GM21423 (cell line): ENCODE measurements at regions not wholly inside any gene's neighbourhood (a gene's known extent, or its start where the extent isn't known, plus 50 kb on each side); places are given as distances from the start of the nearest gene placed in this dataset.
"Not testable (repeated sequence)": the region's sequence is repeated elsewhere in the genome, so short reads cannot be mapped to it uniquely, and the experiment has no call there.

ENCODE experiments used
- ATAC-seq: cut with Tn5 transposase; IDR thresholded peaks from one replicate; pipeline ENCODE4 v1.9.1; 2021; ENCODE audit warnings: mild to moderate bottlenecking, moderate library complexity; ENCODE audit not compliant: unreplicated experiment

- ATAC-seq = no peak
These were observed 539.3 kb upstream of the CDH5 start for GRCh38 chr16:65827231-65827630.

GRCh38 chr16:65825191-65825856 is 541.2 kb upstream of the CDH5 start:
- ATAC-seq = no peak

GRCh38 chr16:65822148-65822547 is 544.3 kb upstream of the CDH5 start:
- ATAC-seq = no peak

- no peak for ATAC-seq
These were observed 547.2 kb upstream of the CDH5 start for GRCh38 chr16:65819136-65819898.

- ATAC-seq = no peak
These were observed 548.7 kb upstream of the CDH5 start for GRCh38 chr16:65817799-65818198.

- no peak for ATAC-seq
These were observed 549.4 kb upstream of the CDH5 start for GRCh38 chr16:65817066-65817465.

- no peak for ATAC-seq
These were observed 549.9 kb upstream of the CDH5 start for GRCh38 chr16:65816556-65816955.

GRCh38 chr16:65815707-65816106 is 550.8 kb upstream of the CDH5 start:
- ATAC-seq = no peak

GRCh38 chr16:65813879-65814278 is 552.6 kb upstream of the CDH5 start:
- not testable (repeated sequence) for ATAC-seq

GRCh38 chr16:65809627-65810026 is 556.9 kb upstream of the CDH5 start:
- ATAC-seq = no peak

- no peak for ATAC-seq
These were observed 557.7 kb upstream of the CDH5 start for GRCh38 chr16:65808790-65809189.

GRCh38 chr16:65807858-65808257 is 558.6 kb upstream of the CDH5 start:
- no peak for ATAC-seq

GRCh38 chr16:65805704-65806103 is 560.8 kb upstream of the CDH5 start:
- ATAC-seq = not testable (repeated sequence)

- ATAC-seq = no peak
These were observed 570.0 kb upstream of the CDH5 start for GRCh38 chr16:65796481-65796880.

- no peak for ATAC-seq
These were observed 571.5 kb upstream of the CDH5 start for GRCh38 chr16:65794973-65795372.

GRCh38 chr16:65793781-65794180 is 572.7 kb upstream of the CDH5 start:
- ATAC-seq = no peak

GRCh38 chr16:65790768-65791167 is 575.7 kb upstream of the CDH5 start:
- ATAC-seq = no peak

- ATAC-seq = no peak
These were observed 577.1 kb upstream of the CDH5 start for GRCh38 chr16:65789161-65789945.

- no peak for ATAC-seq
These were observed 577.9 kb upstream of the CDH5 start for GRCh38 chr16:65788434-65789140.

- no peak for ATAC-seq
These were observed 578.6 kb upstream of the CDH5 start for GRCh38 chr16:65787921-65788320.

- no peak for ATAC-seq
These were observed 579.6 kb upstream of the CDH5 start for GRCh38 chr16:65786916-65787315.
